Osteoblast (primary cell): ENCODE measurements at regions not wholly inside any gene's neighbourhood (a gene's known extent, or its start where the extent isn't known, plus 50 kb on each side); places are given as distances from the start of the nearest gene placed in this dataset.

Experiments used
- DNase-seq: peaks from one replicate; pipeline ENCODE4 v3.0.0; 2011; ENCODE audit warnings: low spot score, mixed read lengths; ENCODE audit not compliant: insufficient read length; ENCODE audit errors: missing footprints
- H2AFZ ChIP-seq: 2 replicates; pipeline ENCODE4 v1.6.0; 2011; ENCODE audit warnings: mild to moderate bottlenecking, low read length
- H3K27ac ChIP-seq: 2 replicates; pipeline ENCODE4 v1.5.1; 2011; ENCODE audit warnings: mild to moderate bottlenecking, low read depth, low read length, moderate library complexity
- H3K27me3 ChIP-seq: 2 replicates; pipeline ENCODE4 v1.6.0; 2012; ENCODE audit warnings: mild to moderate bottlenecking, control low read depth, inconsistent platforms, low read length, moderate library complexity; ENCODE audit not compliant: insufficient read depth
- H3K36me3 ChIP-seq: 2 replicates; pipeline ENCODE4 v1.5.1; 2011; ENCODE audit warnings: mild to moderate bottlenecking, low read length, control low read depth, moderate library complexity; ENCODE audit not compliant: insufficient read depth
- H3K4me1 ChIP-seq: 2 replicates; pipeline ENCODE4 v1.5.1; 2011; ENCODE audit warnings: mild to moderate bottlenecking, low read length, control low read depth, moderate library complexity; ENCODE audit not compliant: insufficient read depth
- H3K4me2 ChIP-seq: 2 replicates; pipeline ENCODE4 v1.6.0; 2011; ENCODE audit warnings: mild to moderate bottlenecking, low read length; ENCODE audit not compliant: insufficient read depth
- H3K4me3 ChIP-seq: fragments of 200-600 bp; sonication (generic); 3 replicates; pipeline ENCODE4 v1.5.1; 2012; ENCODE audit warnings: mild to moderate bottlenecking, low read length, inconsistent platforms; ENCODE audit not compliant: insufficient read depth
- H3K79me2 ChIP-seq: 2 replicates; pipeline ENCODE4 v1.6.0; 2012; ENCODE audit warnings: mild to moderate bottlenecking, low read length, control low read depth, inconsistent platforms; ENCODE audit not compliant: insufficient read depth
- H3K9me3 ChIP-seq: 2 replicates; pipeline ENCODE4 v1.5.1; 2011; ENCODE audit warnings: low read depth, low read length, control low read depth
- H4K20me1 ChIP-seq: 2 replicates; pipeline ENCODE4 v1.6.0; 2012; ENCODE audit warnings: mild to moderate bottlenecking, low read length, control low read depth; ENCODE audit not compliant: insufficient read depth
- TF ChIP-seq, protein P1 (sequence below): IDR thresholded peaks from 2 replicates; pipeline ENCODE4 v1.5.1; 2011; ENCODE audit warnings: mild to moderate bottlenecking, low read depth, low read length, moderate library complexity; ENCODE audit errors: extremely low read depth

DNA sequence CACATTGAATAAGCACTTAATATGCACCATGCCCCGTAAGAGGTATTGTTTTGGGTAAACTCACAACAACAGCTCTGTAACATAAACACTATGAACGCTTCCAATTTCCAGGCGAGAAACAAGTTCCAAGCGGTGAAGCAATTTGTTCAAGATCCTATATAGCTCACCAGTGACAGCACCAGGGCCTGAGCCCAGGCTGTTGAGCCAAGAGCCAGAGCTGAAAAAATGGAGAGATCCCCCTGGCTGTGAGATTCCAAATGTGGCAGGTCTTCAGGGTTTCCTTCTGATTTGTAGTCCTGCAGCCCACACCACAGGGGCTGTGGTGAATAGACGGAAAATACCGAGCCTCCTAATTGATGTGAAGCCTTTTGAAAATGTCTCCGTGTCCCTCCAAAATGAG, 268.0 kb upstream of the KIRREL3 start:
- no peaks in the 10 kb centered on the region for H3K27me3 ChIP-seq
- H3K4me1 ChIP-seq, result no peaks in the 10 kb centered on the region
- no peaks in the 10 kb centered on the region for H3K9me3 ChIP-seq
- H3K27ac ChIP-seq, result no peak overlapping the region
- H3K36me3 ChIP-seq, result no peaks in the 10 kb centered on the region
- H3K4me2 ChIP-seq, result no peak overlapping the region
- no peak for DNase-seq
- no peak overlapping the region for H3K4me3 ChIP-seq
- H3K79me2 ChIP-seq, result no peaks in the 10 kb centered on the region
- no peaks in the 10 kb centered on the region for H4K20me1 ChIP-seq
- no peak overlapping the region for H2AFZ ChIP-seq
- TF ChIP-seq, protein P1, sequence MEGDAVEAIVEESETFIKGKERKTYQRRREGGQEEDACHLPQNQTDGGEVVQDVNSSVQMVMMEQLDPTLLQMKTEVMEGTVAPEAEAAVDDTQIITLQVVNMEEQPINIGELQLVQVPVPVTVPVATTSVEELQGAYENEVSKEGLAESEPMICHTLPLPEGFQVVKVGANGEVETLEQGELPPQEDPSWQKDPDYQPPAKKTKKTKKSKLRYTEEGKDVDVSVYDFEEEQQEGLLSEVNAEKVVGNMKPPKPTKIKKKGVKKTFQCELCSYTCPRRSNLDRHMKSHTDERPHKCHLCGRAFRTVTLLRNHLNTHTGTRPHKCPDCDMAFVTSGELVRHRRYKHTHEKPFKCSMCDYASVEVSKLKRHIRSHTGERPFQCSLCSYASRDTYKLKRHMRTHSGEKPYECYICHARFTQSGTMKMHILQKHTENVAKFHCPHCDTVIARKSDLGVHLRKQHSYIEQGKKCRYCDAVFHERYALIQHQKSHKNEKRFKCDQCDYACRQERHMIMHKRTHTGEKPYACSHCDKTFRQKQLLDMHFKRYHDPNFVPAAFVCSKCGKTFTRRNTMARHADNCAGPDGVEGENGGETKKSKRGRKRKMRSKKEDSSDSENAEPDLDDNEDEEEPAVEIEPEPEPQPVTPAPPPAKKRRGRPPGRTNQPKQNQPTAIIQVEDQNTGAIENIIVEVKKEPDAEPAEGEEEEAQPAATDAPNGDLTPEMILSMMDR, result no peak

DNA sequence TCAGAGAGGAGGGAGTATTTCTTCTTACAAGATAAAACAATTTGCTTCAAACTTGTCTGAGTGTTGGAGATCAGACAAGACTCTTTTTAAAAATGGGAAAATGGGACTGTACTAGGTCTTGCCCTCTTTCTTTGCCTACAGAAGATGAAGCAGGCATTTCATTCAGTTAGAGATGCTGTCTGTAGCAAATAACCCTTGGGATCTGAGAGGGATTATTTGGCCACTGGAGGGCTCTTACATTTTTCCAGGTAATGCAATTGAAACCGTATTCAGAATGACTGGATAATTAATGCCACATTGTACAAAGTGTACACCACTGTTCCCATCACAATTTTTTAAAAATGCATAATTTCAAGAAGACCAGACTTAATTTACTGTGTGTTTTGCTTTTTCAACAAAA, 258.5 kb upstream of the KIRREL3 start:
- Histone ChIP-seq H3K36me3 (no peaks in the 10 kb centered on the region), H3K79me2 (no peaks in the 10 kb centered on the region), H3K9me3 (no peaks in the 10 kb centered on the region), H3K4me2 (no peak overlapping the region), H4K20me1 (no peaks in the 10 kb centered on the region), H2AFZ (no peak overlapping the region), H3K4me3 (no peak overlapping the region), H3K27me3 (no peaks in the 10 kb centered on the region), H3K27ac (no peak overlapping the region), H3K4me1 (no peaks in the 10 kb centered on the region)
- TF ChIP-seq, protein P1, result no peak
- no peak for DNase-seq

GRCh38 chr11:127255209-127255608, 254.6 kb upstream of the KIRREL3 start:
- Histone ChIP-seq H2AFZ (no peak overlapping the region), H3K4me3 (no peak overlapping the region), H4K20me1 (no peaks in the 10 kb centered on the region), H3K27me3 (no peaks in the 10 kb centered on the region), H3K4me2 (no peak overlapping the region), H3K79me2 (no peaks in the 10 kb centered on the region), H3K9me3 (no peaks in the 10 kb centered on the region), H3K36me3 (no peaks in the 10 kb centered on the region), H3K27ac (no peak overlapping the region), H3K4me1 (no peaks in the 10 kb centered on the region)
- TF ChIP-seq, protein P1, result no peak
- no peak for DNase-seq

DNA sequence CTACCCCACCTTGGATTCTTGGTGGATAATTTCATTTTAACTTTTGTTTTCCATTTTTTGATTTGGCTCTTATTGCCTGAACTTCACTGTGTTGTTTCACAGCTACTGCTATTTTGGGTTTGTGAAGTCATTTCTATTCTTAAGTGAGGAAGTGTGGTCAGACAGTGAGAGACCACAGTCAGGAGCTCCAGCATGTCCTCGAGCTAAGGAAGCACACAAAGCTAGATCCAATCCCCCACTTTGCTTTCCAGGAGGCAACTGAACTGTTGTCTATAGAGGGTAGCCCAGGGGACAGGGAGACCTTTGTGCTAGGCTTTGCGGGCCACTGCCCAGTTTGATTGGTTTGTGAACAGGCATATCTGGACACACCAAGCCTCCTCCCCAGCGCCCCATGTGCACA, 251.8 kb upstream of the KIRREL3 start:
- no peaks in the 10 kb centered on the region for H3K4me1 ChIP-seq
- H3K79me2 ChIP-seq, result no peaks in the 10 kb centered on the region
- no peaks in the 10 kb centered on the region for H3K27me3 ChIP-seq
- no peak overlapping the region for H3K27ac ChIP-seq
- TF ChIP-seq, protein P1, result no peak
- H3K4me2 ChIP-seq, result no peak overlapping the region
- H3K36me3 ChIP-seq, result no peaks in the 10 kb centered on the region
- no peaks in the 10 kb centered on the region for H3K9me3 ChIP-seq
- H3K4me3 ChIP-seq, result no peak overlapping the region
- DNase-seq, result no peak
- H4K20me1 ChIP-seq, result no peaks in the 10 kb centered on the region
- H2AFZ ChIP-seq, result no peak overlapping the region
